ENCODE measurements at regions not wholly inside any gene's neighbourhood (a gene's known extent, or its start where the extent isn't known, plus 50 kb on each side); places are given as distances from the start of the nearest gene placed in this dataset.

GRCh38 chr11:134866981-134867675 is 455.1 kb upstream of the B3GAT1 start:
- TF ChIP-seq CTCF (IDR thresholded peaks at IDR 0.05; ENCODE audit: low read depth, low read length) = no peak
- no peak overlapping the region for H3K4me3 ChIP-seq (ENCODE audit: low read depth, low read length)

GRCh38 chr11:134866215-134866614 is 454.2 kb upstream of the B3GAT1 start:
- no peak for TF ChIP-seq CTCF (IDR thresholded peaks at IDR 0.05; ENCODE audit: low read depth, low read length)
- H3K4me3 ChIP-seq (ENCODE audit: low read depth, low read length) = no peak overlapping the region

GRCh38 chr11:134864968-134865305 is 452.9 kb upstream of the B3GAT1 start:
- TF ChIP-seq CTCF (IDR thresholded peaks at IDR 0.05; ENCODE audit: low read depth, low read length) = no peak
- no peak overlapping the region for H3K4me3 ChIP-seq (ENCODE audit: low read depth, low read length)

GRCh38 chr11:134864233-134864967 is 452.4 kb upstream of the B3GAT1 start:
- no peak for TF ChIP-seq CTCF (IDR thresholded peaks at IDR 0.05; ENCODE audit: low read depth, low read length)

GRCh38 chr11:134863294-134863693 is 451.3 kb upstream of the B3GAT1 start:
- H3K4me3 ChIP-seq (ENCODE audit: low read depth, low read length) = no peak overlapping the region
- no peak for TF ChIP-seq CTCF (IDR thresholded peaks at IDR 0.05; ENCODE audit: low read depth, low read length)

More at GRCh38 chr11:134864233-134864967, 452.4 kb upstream of the B3GAT1 start:
- no peak overlapping the region for H3K4me3 ChIP-seq (ENCODE audit: low read depth, low read length)

- TF ChIP-seq CTCF (IDR thresholded peaks at IDR 0.05; ENCODE audit: low read depth, low read length) = no peak
- H3K4me3 ChIP-seq (ENCODE audit: low read depth, low read length) = no peak overlapping the region
Measured at GRCh38 chr11:134862587-134863195, 450.6 kb upstream of the B3GAT1 start.

- no peak overlapping the region for H3K4me3 ChIP-seq (ENCODE audit: low read depth, low read length)
- TF ChIP-seq CTCF (IDR thresholded peaks at IDR 0.05; ENCODE audit: low read depth, low read length) = no peak
Measured at GRCh38 chr11:134862105-134862502, 450.1 kb upstream of the B3GAT1 start.
